ENCODE measurements at regions not wholly inside any gene's neighbourhood (a gene's known extent, or its start where the extent isn't known, plus 50 kb on each side); places are given as distances from the start of the nearest gene placed in this dataset.

DNA sequence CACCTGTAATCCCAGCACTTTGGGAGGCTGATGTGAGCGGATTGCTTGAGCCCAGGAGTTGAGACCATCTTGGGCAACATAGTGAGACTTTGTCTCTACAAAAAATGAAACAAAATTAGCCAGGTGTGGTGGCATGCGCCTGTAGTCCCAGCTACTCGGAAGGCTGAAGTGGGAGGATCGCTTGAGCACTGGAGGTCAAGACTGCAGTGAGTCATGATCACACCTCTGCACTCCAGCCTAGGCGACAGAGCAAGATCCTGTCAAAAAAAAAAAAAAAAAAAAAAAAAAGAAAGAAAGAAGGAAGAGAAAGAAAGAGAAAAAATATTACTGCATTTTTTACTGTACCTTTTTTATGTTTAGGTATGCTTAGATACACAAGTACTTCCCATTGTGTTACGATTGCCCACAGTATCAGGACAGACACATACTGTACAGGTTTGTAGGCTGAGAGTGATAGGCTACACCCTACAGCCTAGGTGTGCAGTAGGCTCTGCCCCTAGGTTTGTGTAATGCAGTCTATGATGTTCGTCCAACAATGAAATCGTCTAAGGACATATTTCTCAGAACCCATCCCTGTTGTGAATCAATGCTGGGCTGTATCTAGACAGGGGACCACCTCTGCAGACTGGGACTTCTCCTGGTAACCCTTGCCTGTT is 160.4 kb upstream of the PWP1 start:
- DNase-seq (ENCODE audit: low spot score): no peak

GRCh38 chr12:107525719-107526554 is 159.7 kb upstream of the PWP1 start:
- no peak for DNase-seq (ENCODE audit: low spot score)

DNA sequence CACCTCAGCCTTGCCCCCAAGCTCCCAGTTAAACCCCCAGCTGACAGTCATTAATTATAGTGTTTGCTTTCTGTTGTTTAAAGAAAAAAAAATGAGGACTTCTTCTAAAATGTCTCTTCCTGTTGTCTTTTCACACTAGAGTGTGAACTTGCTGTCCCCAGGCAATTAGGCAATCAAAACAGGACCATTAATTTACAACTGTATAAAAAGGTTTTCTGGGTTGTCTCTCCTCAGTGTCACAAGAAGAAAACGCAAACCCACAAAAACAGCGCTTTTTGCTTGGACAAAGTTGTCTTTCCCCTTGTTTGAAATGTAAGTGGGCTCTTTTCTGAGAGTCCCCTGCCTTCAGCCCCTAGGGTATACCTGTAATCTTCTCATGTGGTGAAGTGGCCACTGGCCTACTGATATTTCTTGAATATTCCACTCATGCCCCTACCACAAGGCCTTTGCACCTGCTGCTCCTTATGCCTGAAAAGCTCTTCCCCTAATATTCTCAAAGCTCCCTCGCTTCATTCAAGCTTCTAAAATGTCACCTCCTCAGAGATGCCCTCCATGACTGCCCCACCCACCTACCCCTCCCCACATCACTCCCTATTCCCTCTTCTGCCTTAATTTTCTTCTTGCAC is 158.9 kb upstream of the PWP1 start:
- DNase-seq (ENCODE audit: low spot score): no peak

- DNase-seq (ENCODE audit: low spot score): no peak
These were observed 156.8 kb upstream of the PWP1 start for GRCh38 chr12:107528731-107529365.

DNA sequence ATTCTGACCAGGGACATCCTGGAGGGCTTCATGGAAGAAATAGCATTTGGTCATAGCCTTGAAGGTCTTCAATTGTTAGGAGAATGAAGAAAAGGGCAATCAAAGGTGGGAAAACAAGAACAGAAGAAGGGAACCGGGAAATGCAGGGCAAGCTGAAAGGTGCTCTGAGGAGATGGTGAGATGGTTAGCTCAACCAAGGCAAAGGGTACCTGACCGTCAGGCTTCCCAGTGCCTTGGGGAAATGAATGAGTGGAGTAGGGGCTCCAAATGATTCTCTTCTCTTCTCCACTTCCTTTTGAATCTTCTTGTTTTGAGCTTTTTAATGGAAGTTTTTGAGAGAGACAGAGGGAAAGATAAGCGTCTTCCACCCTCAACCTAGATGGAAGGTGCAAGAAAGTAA is 155.6 kb upstream of the PWP1 start:
- DNase-seq (ENCODE audit: low spot score): no peak

GRCh38 chr12:107530701-107531100 is 154.9 kb upstream of the PWP1 start:
- DNase-seq (ENCODE audit: low spot score): no peak

GRCh38 chr12:107533218-107533617 is 152.4 kb upstream of the PWP1 start:
- no peak for DNase-seq (ENCODE audit: low spot score)

GRCh38 chr12:107536613-107537012 is 149.0 kb upstream of the PWP1 start:
- DNase-seq (ENCODE audit: low spot score): no peak

DNA sequence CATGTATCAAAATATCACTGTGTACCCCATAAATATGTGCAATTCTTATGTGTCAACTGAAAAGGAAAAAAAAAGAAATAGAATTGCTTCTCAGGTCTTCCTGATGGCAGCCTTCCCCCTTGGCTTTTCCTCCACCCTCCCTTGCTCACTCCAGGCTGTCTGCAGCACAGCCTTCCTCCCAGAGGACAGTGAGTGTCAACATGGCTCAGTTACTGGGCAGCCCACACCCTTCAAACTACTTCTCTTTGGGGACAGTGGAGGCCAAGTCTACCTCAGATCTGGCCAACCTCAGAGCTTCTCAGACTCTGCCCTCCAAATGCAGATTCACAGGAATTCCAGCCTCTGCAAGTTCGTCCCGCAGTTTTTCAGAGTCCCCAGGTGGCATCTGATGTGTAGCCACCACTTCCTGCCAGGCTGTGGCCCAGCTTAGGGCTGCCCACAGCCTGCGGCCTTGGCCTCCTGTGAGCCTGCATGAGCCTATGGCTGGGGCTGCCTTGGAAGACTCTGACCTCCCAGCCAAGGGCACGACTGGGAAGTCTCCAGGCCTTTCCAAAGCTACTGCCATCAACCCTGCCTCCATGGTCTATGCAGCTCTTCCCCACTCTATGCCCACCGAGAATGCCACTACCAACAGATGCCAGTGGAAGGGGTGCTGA is 148.0 kb upstream of the PWP1 start:
- no peak for DNase-seq (ENCODE audit: low spot score)

DNA sequence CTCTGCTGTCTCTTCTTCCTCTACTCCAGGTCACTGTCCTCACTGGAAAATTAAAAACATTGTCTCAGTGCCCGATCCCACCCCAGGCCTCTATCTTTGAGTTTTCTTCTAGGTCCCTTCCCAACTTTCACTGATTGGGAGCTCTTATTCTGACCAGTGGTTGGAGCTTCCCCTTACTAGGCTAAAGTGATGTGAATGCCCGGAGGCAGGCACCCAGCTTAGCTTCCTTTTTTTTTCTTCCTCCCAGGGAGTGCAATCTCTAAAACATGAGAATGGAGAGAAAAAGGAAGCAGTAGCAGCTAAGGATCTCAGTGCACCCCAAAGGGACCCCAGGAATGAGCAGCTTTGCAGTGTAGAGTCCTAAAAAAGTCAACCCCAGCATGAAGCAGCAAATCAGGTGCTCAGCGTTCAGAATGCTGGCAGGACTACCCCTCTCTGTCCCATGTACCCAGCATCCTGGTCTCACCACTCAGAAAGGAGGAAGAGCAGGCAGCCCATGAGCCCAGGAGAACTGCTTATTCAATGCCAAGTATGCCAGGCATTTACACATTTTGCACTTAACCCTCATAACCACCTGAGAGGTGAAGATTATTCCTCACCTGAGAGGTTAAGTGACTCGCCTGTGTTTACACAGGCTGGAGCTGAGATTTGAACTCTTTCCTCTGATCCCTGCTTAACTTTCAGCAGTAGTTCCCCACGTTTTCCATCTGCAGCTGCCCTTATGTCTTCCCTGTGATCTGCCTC is 146.2 kb upstream of the PWP1 start:
- DNase-seq (ENCODE audit: low spot score): no peak

- DNase-seq (ENCODE audit: low spot score): no peak
These were observed 144.4 kb upstream of the PWP1 start for GRCh38 chr12:107541001-107541705.

GRCh38 chr12:107543416-107543815 is 142.2 kb upstream of the PWP1 start:
- no peak for DNase-seq (ENCODE audit: low spot score)

GRCh38 chr12:107543841-107544240 is 141.8 kb upstream of the PWP1 start:
- no peak for DNase-seq (ENCODE audit: low spot score)

DNA sequence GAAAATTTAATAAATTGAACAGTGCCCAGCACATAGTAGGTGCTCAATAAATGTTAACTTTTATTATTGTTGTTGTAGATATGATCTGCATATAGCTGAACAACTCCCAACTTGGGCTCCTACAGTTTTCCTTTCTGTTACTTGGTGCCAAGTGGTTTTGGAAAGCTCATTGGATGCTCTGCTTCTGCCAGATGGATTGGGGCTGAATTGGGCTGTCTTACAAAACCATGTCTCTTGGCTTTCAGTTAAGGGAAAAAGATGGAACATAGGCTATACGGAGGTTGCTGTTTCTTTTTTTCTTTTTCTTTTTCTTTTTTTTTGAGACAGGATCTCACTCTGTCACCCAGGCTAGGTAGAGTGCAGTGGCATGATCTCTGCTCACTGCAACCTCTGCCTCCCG is 140.7 kb upstream of the PWP1 start:
- DNase-seq (ENCODE audit: low spot score): no peak

- no peak for DNase-seq (ENCODE audit: low spot score)
These were observed 139.8 kb upstream of the PWP1 start for GRCh38 chr12:107545737-107546353.

DNA sequence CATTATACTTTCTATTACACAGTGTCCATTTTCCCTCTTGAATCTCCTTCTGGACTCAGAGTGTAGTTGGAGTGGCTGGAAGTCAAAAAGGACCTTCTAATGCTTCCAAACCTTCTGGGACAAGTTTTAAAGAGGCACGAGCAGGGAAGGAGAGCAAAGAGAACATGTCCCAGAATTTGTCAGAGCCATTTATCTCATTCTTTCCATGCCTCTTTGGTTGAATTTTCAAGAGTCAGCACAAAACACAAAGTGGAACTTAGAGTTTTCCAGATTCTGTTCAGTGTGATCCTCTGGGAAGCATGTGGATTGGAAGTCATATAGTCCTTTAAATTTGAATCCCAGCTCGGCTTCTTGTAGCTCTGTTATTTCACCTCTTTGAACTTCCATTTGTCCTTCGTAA is 138.2 kb upstream of the PWP1 start:
- DNase-seq (ENCODE audit: low spot score): no peak

DNA sequence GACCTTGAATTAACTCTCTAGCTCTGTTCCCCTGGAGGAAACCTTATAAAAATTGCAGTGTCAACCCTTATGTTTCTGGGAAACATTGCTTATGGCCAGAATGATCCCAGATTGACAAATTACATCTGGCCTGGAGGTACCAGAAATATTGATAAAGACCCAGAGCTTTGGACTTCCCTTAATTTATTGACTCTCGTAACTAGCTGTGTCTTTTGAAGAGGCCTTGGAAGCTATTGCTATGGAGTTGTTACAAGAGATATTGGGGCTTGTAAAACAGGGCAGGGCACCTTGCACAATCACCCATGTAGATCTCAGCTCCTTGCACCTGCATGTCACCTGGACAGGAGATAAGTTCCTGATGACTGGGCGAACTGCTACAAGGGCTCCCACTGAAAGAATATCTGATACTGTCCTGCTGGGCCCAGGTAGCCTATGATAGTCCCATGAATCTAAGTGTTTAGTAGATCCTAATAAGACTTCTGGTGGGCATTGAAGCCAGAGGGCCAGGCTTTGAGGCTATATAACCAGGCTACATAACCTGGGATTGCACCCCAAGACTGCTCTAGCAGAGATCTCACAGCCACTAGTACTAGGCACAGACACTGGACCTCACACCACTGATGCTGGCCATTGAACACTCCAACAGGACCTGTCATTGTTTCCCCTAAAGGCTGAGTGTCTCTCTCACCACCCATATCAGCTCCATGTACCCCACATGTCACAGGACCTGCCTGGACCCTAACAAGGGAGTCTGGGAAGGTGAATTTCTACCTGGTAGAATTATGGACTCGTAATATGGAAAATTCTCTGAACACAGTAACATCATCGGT is 135.7 kb upstream of the PWP1 start:
- no peak for DNase-seq (ENCODE audit: low spot score)

GRCh38 chr12:107551434-107551833 is 134.2 kb upstream of the PWP1 start:
- no peak for DNase-seq (ENCODE audit: low spot score)

GRCh38 chr12:107552263-107552662 is 133.3 kb upstream of the PWP1 start:
- no peak for DNase-seq (ENCODE audit: low spot score)
